HG02970 (cell line): ENCODE measurements at regions not wholly inside any gene's neighbourhood (a gene's known extent, or its start where the extent isn't known, plus 50 kb on each side); places are given as distances from the start of the nearest gene placed in this dataset.
"Not testable (repeated sequence)": the region's sequence is repeated elsewhere in the genome, so short reads cannot be mapped to it uniquely, and the experiment has no call there.

Experiments
- ATAC-seq: cut with Tn5 transposase; IDR thresholded peaks from one replicate; pipeline ENCODE4 v1.9.1; 2021; ENCODE audit warnings: mild to moderate bottlenecking, moderate library complexity, moderate number of reproducible peaks; ENCODE audit not compliant: unreplicated experiment, low FRiP score

- ATAC-seq = not testable (repeated sequence)
Measured at GRCh38 chr2:16199241-16199640, 258.9 kb downstream of the MYCN start.

GRCh38 chr2:16198166-16198912, 258.0 kb downstream of the MYCN start:
- ATAC-seq = no peak

- ATAC-seq = no peak
Measured at GRCh38 chr2:16197504-16198147, 257.3 kb downstream of the MYCN start.

- no peak for ATAC-seq
Measured at GRCh38 chr2:16196687-16197503, 256.5 kb downstream of the MYCN start.

- no peak for ATAC-seq
Measured at GRCh38 chr2:16195681-16196070, 255.3 kb downstream of the MYCN start.

- ATAC-seq = no peak
Measured at GRCh38 chr2:16194931-16195680, 254.8 kb downstream of the MYCN start.

- ATAC-seq = no peak
Measured at GRCh38 chr2:16194530-16194929, 254.2 kb downstream of the MYCN start.

- ATAC-seq = no peak
Measured at GRCh38 chr2:16194096-16194390, 253.7 kb downstream of the MYCN start.

GRCh38 chr2:16192416-16193216, 252.3 kb downstream of the MYCN start:
- ATAC-seq = no peak

- no peak for ATAC-seq
Measured at GRCh38 chr2:16191431-16192200, 251.3 kb downstream of the MYCN start.

GRCh38 chr2:16190446-16191270, 250.3 kb downstream of the MYCN start:
- ATAC-seq = no peak

GRCh38 chr2:16189836-16190160, 249.4 kb downstream of the MYCN start:
- ATAC-seq = no peak

- no peak for ATAC-seq
Measured at GRCh38 chr2:16189029-16189835, 248.9 kb downstream of the MYCN start.

GRCh38 chr2:16188261-16188890, 248.0 kb downstream of the MYCN start:
- no peak for ATAC-seq

GRCh38 chr2:16187482-16187817, 247.1 kb downstream of the MYCN start:
- no peak for ATAC-seq

- ATAC-seq = no peak
Measured at GRCh38 chr2:16186661-16187481, 246.5 kb downstream of the MYCN start.
